GM19035 (cell line): ENCODE measurements at regions not wholly inside any gene's neighbourhood (a gene's known extent, or its start where the extent isn't known, plus 50 kb on each side); places are given as distances from the start of the nearest gene placed in this dataset.
"Not testable (repeated sequence)": the region's sequence is repeated elsewhere in the genome, so short reads cannot be mapped to it uniquely, and the experiment has no call there.

Source experiments
- ATAC-seq: cut with Tn5 transposase; IDR thresholded peaks from one replicate; pipeline ENCODE4 v1.9.1; 2021; ENCODE audit not compliant: unreplicated experiment

GRCh38 chr12:84154991-84155930 lies 757.3 kb downstream of the SLC6A15 start:
- ATAC-seq: not testable (repeated sequence)

- ATAC-seq: not testable (repeated sequence)
Observed at GRCh38 chr12:84154439-84154990, 758.1 kb downstream of the SLC6A15 start.

- no peak for ATAC-seq
Observed at GRCh38 chr12:84150201-84150600, 762.4 kb downstream of the SLC6A15 start.

- no peak for ATAC-seq
Observed at GRCh38 chr12:84148335-84148734, 764.3 kb downstream of the SLC6A15 start.

- no peak for ATAC-seq
Observed at GRCh38 chr12:84136862-84137367, 775.7 kb downstream of the SLC6A15 start.

GRCh38 chr12:84135586-84136279 lies 776.9 kb downstream of the SLC6A15 start:
- no peak for ATAC-seq

- ATAC-seq: no peak
Observed at GRCh38 chr12:84134797-84135366, 777.7 kb downstream of the SLC6A15 start.

- ATAC-seq: no peak
Observed at GRCh38 chr12:84131076-84131475, 781.5 kb downstream of the SLC6A15 start.

GRCh38 chr12:84128117-84128991 lies 784.2 kb downstream of the SLC6A15 start:
- ATAC-seq: no peak

GRCh38 chr12:84124211-84124610 lies 788.4 kb downstream of the SLC6A15 start:
- no peak for ATAC-seq

GRCh38 chr12:84117190-84117589 lies 795.4 kb downstream of the SLC6A15 start:
- no peak for ATAC-seq

GRCh38 chr12:84113666-84114065 lies 798.9 kb downstream of the SLC6A15 start:
- no peak for ATAC-seq

- ATAC-seq: not testable (repeated sequence)
Observed at GRCh38 chr12:84103886-84104285, 808.7 kb downstream of the SLC6A15 start.

- not testable (repeated sequence) for ATAC-seq
Observed at GRCh38 chr12:84101963-84102362, 810.6 kb downstream of the SLC6A15 start.

GRCh38 chr12:84099591-84099990 lies 813.0 kb downstream of the SLC6A15 start:
- ATAC-seq: not testable (repeated sequence)

GRCh38 chr12:84091651-84092050 lies 820.9 kb downstream of the SLC6A15 start:
- ATAC-seq: no peak

- no peak for ATAC-seq
Observed at GRCh38 chr12:84089356-84089755, 823.2 kb downstream of the SLC6A15 start.

- no peak for ATAC-seq
Observed at GRCh38 chr12:84085046-84085445, 827.6 kb downstream of the SLC6A15 start.

- no peak for ATAC-seq
Observed at GRCh38 chr12:84079626-84080025, 833.0 kb downstream of the SLC6A15 start.

GRCh38 chr12:84077679-84078078 lies 834.9 kb downstream of the SLC6A15 start:
- ATAC-seq: no peak
